Calu3 (cell line): ENCODE measurements at regions not wholly inside any gene's neighbourhood (a gene's known extent, or its start where the extent isn't known, plus 50 kb on each side); places are given as distances from the start of the nearest gene placed in this dataset.
"Not testable (repeated sequence)": the region's sequence is repeated elsewhere in the genome, so short reads cannot be mapped to it uniquely, and the experiment has no call there.

ENCODE experiments used
- BruUV-seq: library from RNA; stranded (reverse); fragments of 400-500 nt; replicated peaks from 2 replicates; lab custom pipeline; 2021; lab: Mats Ljungman, UMichigan
- CTCF ChIA-PET: fragments of 300-600 bp; sonication (Branson Sonifier 250); formaldehyde crosslinking; loops from one replicate; lab custom pipeline; 2022; ENCODE audit warnings: antibody characterized with exemption; lab: Charles Lee
- DNase-seq: peaks from one replicate; pipeline ENCODE4 v3.0.0; 2022
- H3K27ac Mint-ChIP-seq: one replicate; pipeline ENCODE4 v1.8.0; 2022; ENCODE audit warnings: mixed read lengths; ENCODE audit not compliant: unreplicated experiment
- H3K27me3 Mint-ChIP-seq: one replicate; pipeline ENCODE4 v1.8.0; 2022; ENCODE audit warnings: mixed read lengths; ENCODE audit not compliant: unreplicated experiment
- H3K36me3 Mint-ChIP-seq: one replicate; pipeline ENCODE4 v1.8.0; 2022; ENCODE audit warnings: mild to moderate bottlenecking, moderate library complexity, mixed read lengths; ENCODE audit not compliant: insufficient read depth, unreplicated experiment
- H3K4me1 Mint-ChIP-seq: one replicate; pipeline ENCODE4 v1.8.0; 2022; ENCODE audit warnings: mild to moderate bottlenecking, low read depth, mixed read lengths; ENCODE audit not compliant: unreplicated experiment
- H3K4me3 Mint-ChIP-seq: one replicate; pipeline ENCODE4 v1.8.0; 2022; ENCODE audit warnings: mild to moderate bottlenecking, low read depth, moderate library complexity, mixed read lengths; ENCODE audit not compliant: unreplicated experiment
- H3K9me3 Mint-ChIP-seq: one replicate; pipeline ENCODE4 v1.8.0; 2022; ENCODE audit warnings: low read depth, mixed read lengths; ENCODE audit not compliant: unreplicated experiment
- intact Hi-C: fragments of 100-400 bp; cut with micrococcal nuclease; formaldehyde crosslinking; loops from one replicate; pipeline ENCODE4 v1.10.0; 2022; ENCODE audit not compliant: unreplicated experiment
- TF ChIP-seq, protein P1 (sequence below): fragments of 200-600 bp; IDR thresholded peaks from one replicate; pipeline ENCODE4 v1.8.0; 2022; ENCODE audit warnings: antibody characterized with exemption; ENCODE audit not compliant: unreplicated experiment

DNA sequence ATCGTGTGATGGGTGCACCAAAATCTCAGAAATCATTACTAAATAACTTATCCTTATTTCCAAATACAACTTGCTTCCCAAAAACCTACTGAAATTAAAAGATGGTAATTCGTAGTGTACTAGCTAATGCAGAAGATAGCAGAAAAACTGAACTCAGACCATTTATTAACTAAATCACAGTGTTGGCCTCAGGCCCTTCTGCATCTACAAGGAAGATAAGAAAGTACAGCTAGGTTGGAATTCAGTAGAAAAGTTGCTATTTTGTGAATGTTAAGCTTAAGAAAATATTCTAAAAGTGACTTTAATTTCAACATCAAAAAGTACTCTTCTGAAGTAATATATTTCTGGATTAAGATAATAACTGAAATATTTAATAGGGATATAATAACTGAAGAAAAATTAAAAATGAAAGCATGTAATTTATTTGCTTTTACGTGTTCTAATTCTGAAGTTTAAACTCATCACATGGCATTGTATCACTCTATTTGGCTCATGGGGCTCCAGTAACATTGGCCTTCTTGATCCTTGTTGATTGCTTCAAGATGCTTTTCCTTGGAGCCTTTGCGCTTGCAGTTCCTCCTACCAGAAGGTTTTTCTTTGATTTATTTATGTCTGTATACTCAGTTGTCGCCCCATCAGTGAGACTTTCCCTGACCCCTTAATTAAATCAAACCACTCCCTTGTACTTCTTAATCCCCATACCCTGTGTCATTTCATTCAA, 847.9 kb upstream of the ANO3 start:
- H3K9me3 Mint-ChIP-seq, result peaks cover 3% of the 10 kb centered on the region
- H3K4me1 Mint-ChIP-seq, result no peaks in the 10 kb centered on the region
- BruUV-seq, result no TSS peak
- H3K27ac Mint-ChIP-seq, result no peak overlapping the region
- no peak for DNase-seq
- TF ChIP-seq, protein P1, sequence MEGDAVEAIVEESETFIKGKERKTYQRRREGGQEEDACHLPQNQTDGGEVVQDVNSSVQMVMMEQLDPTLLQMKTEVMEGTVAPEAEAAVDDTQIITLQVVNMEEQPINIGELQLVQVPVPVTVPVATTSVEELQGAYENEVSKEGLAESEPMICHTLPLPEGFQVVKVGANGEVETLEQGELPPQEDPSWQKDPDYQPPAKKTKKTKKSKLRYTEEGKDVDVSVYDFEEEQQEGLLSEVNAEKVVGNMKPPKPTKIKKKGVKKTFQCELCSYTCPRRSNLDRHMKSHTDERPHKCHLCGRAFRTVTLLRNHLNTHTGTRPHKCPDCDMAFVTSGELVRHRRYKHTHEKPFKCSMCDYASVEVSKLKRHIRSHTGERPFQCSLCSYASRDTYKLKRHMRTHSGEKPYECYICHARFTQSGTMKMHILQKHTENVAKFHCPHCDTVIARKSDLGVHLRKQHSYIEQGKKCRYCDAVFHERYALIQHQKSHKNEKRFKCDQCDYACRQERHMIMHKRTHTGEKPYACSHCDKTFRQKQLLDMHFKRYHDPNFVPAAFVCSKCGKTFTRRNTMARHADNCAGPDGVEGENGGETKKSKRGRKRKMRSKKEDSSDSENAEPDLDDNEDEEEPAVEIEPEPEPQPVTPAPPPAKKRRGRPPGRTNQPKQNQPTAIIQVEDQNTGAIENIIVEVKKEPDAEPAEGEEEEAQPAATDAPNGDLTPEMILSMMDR, result no peak
- H3K36me3 Mint-ChIP-seq, result no peaks in the 10 kb centered on the region
- intact Hi-C loops, result no loop called here
- CTCF ChIA-PET, result no interaction called here
- H3K4me3 Mint-ChIP-seq, result no peak overlapping the region
- no peaks in the 10 kb centered on the region for H3K27me3 Mint-ChIP-seq

DNA sequence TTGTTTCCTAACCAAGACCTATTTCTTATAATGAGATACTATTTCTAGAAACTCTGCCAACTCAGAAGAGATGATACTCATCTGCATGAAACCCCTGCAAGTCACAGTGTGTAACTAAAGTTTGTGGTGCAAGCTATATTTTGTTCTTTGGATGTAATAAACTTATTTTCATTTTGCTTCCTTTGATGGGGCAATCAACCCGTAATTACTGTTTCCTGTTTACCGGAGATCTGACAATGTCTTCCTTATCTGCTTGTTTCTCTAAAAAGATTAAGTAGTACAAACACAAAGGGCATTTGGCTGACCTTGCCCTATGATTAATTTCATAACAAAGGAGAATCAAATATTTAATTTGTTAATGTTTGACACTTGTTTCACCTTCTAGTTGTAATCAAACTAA, 846.6 kb upstream of the ANO3 start:
- DNase-seq, result peak; percentile 3
- intact Hi-C loops, result no loop called here
- H3K27me3 Mint-ChIP-seq, result no peaks in the 10 kb centered on the region
- TF ChIP-seq, protein P1, result no peak
- no TSS peak for BruUV-seq
- peaks cover 3% of the 10 kb centered on the region for H3K9me3 Mint-ChIP-seq
- H3K36me3 Mint-ChIP-seq, result no peaks in the 10 kb centered on the region
- CTCF ChIA-PET, result no interaction called here
- H3K4me3 Mint-ChIP-seq, result no peak overlapping the region
- no peaks in the 10 kb centered on the region for H3K4me1 Mint-ChIP-seq
- no peak overlapping the region for H3K27ac Mint-ChIP-seq

DNA sequence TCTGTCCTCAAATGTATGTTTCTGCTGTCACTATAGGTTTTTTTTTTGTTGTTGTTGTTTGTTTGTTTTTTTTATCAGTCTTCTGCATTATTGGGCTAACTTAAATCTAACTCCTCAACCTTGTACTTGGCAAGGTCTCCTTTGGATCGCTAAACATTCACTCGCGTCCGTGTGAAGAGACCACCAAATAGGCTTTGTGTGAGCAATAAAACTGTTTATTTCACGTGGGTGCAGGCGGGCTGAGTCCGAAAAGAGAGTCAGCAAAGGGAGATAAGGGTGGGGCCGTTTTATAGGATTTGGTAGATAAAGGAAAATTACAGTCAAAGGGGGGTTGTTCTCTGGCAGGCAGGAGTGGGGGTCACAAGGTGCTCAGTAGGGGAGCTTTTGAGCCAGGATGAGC, 845.6 kb upstream of the ANO3 start:
- H3K27ac Mint-ChIP-seq, H3K9me3 Mint-ChIP-seq, CTCF ChIA-PET, H3K36me3 Mint-ChIP-seq, intact Hi-C loops, DNase-seq, H3K27me3 Mint-ChIP-seq, H3K4me1 Mint-ChIP-seq, BruUV-seq, H3K4me3 Mint-ChIP-seq: not testable (repeated sequence)

DNA sequence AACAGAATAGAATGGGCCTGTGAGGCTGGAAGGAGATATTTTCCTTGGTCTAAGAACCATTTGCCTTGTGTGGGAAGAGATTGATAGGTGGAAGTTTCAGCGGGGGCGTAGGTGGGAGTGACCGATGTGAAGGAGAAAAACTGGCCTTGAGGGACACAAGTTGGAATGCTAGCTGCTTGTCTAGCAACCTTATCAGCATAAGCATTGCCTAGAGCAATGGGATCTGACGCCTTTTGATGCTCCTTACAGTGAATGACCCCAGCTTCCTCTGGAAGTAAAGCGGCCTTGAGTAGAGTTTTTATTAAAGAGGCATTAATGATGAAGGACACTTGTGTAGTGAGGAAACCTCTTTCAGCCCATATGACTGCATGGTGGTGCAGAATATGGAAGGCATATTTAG, 843.8 kb upstream of the ANO3 start:
- CTCF ChIA-PET, H3K9me3 Mint-ChIP-seq, BruUV-seq, DNase-seq, H3K36me3 Mint-ChIP-seq, intact Hi-C loops, H3K27me3 Mint-ChIP-seq, H3K4me1 Mint-ChIP-seq, H3K27ac Mint-ChIP-seq, H3K4me3 Mint-ChIP-seq: not testable (repeated sequence)

DNA sequence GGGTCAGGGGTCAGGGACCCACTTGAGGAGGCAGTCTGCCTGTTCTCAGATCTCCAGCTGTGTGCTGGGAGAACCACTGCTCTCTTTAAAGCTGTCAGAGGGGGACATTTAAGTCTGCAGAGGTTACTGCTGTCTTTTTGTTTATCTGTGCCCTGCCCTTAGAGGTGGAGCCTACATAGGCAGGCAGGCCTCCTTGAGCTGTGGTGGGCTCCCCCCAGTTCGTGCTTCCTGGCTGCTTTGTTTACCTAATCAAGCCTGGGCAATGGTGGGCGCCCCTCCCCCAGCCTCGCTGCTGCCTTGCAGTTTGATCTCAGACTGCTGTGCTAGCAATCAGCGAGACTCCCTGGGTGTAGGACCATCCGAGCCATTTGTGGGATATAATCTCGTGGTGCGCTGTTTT, 830.5 kb upstream of the ANO3 start:
- H3K36me3 Mint-ChIP-seq, H3K4me1 Mint-ChIP-seq, H3K9me3 Mint-ChIP-seq, H3K4me3 Mint-ChIP-seq, BruUV-seq, CTCF ChIA-PET, H3K27ac Mint-ChIP-seq, DNase-seq, H3K27me3 Mint-ChIP-seq, intact Hi-C loops: not testable (repeated sequence)

DNA sequence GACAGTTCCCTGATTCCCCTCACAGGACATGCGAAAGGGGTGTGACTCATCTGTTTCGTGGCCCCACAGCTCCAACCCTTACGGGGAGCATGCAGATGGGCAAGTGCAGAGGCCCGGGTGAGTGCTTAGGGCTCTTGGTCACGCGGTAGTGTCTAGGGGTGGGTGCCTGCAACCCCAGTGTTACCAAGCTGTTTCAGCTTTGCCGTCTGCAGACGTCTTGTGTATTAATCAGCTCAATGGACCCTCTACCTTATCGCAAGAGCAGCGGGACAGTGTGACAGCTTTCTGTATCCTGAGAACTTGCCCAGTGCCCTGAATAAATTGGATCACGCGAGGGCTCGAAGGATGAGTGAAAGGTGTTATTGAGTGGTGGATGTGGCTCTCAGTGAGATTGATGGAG, 816.4 kb upstream of the ANO3 start:
- Mint-ChIP-seq H3K9me3 (peaks cover 7% of the 10 kb centered on the region), H3K27ac (no peak overlapping the region), H3K27me3 (no peaks in the 10 kb centered on the region), H3K36me3 (no peaks in the 10 kb centered on the region), H3K4me3 (no peak overlapping the region), H3K4me1 (peaks cover 6% of the 10 kb centered on the region)
- BruUV-seq, result no TSS peak
- TF ChIP-seq, protein P1, result no peak
- intact Hi-C loops, result no loop called here
- DNase-seq, result no peak
- CTCF ChIA-PET, result no interaction called here
